Uterus (tissue), 3 donors: ENCODE measurements at regions not wholly inside any gene's neighbourhood (a gene's known extent, or its start where the extent isn't known, plus 50 kb on each side); places are given as distances from the start of the nearest gene placed in this dataset.

Source experiments
- DNase-seq, 2 donors: peaks; one replicate each; pipeline ENCODE4 v3.0.0-alpha.2; 2019 to 2020
- H3K27ac ChIP-seq, 2 donors: fragments of 200-600 bp; sonication (generic); 1 replicate in 1 of 2; 2 replicates in 1 of 2; pipeline ENCODE4 v1.5.1; 2016 to 2018
- H3K27me3 ChIP-seq, 2 donors: fragments of 200-600 bp; sonication (generic); one replicate each; pipeline ENCODE4 v1.5.1; 2018 to 2019; ENCODE audit warnings: control low read depth in 1 of 2
- H3K36me3 ChIP-seq, 2 donors: fragments of 200-600 bp; sonication (generic); one replicate each; pipeline ENCODE4 v1.5.1; 2019; ENCODE audit warnings: control low read depth in 1 of 2
- H3K4me1 ChIP-seq, 2 donors: fragments of 200-600 bp; sonication (generic); one replicate each; pipeline ENCODE4 v1.5.1; 2018 to 2019; ENCODE audit warnings: control low read depth in 1 of 2
- H3K4me3 ChIP-seq, 2 donors: fragments of 200-600 bp; sonication (generic); 1 replicate in 1 of 2; 2 replicates in 1 of 2; pipeline ENCODE4 v1.5.1; 2018 to 2019; ENCODE audit warnings: mild to moderate bottlenecking in 1 of 2
- H3K9me3 ChIP-seq, 2 donors: fragments of 200-600 bp; sonication (generic); one replicate each; pipeline ENCODE4 v1.5.1; 2019; ENCODE audit warnings: control low read depth in 1 of 2
- CTCF ChIP-seq, 4 experiments: fragments of 200-600 bp in 2 of 4; fragments of 450-650 bp in 2 of 4; sonication (generic) in 2 of 4; IDR thresholded peaks; one replicate each; pipeline ENCODE4 v1.5.1; 2016 to 2019; ENCODE audit warnings: antibody characterized with exemption in 4 of 4, mild to moderate bottlenecking in 2 of 4, moderate library complexity in 1 of 4
- POLR2A ChIP-seq, 2 donors: fragments of 450-650 bp; IDR thresholded peaks; one replicate each; pipeline ENCODE4 v1.6.1; 2016; ENCODE audit warnings: antibody characterized with exemption in 2 of 2, mild to moderate bottlenecking in 1 of 2, moderate library complexity in 1 of 2
- intact Hi-C: fragments of 100-400 bp; cut with DNase I; formaldehyde crosslinking; loops from one replicate; pipeline ENCODE4 v1.15.1; 2023; ENCODE audit warnings: low total_unique reads
- donor health status: DM: yes; HTN: yes; CAD: no.

- H3K36me3 ChIP-seq: no peaks in the 10 kb centered on the region
- H3K4me3 ChIP-seq: no peak overlapping the region
- TF ChIP-seq CTCF (IDR thresholded peaks at IDR 0.05): no peak
- TF ChIP-seq POLR2A (IDR thresholded peaks at IDR 0.05): no peak
- no peaks in the 10 kb centered on the region for H3K9me3 ChIP-seq
- no peak for DNase-seq
- intact Hi-C loops: no loop called here
- H3K27ac ChIP-seq: no peak overlapping the region
- H3K27me3 ChIP-seq: no peaks in the 10 kb centered on the region
- peaks cover 0 to 4% of the 10 kb centered on the region in 2 donors for H3K4me1 ChIP-seq
Measured at GRCh38 chr6:168388641-168389633, 52.0 kb upstream of the SMOC2 start.

GRCh38 chr6:168390749-168391420, 50.1 kb upstream of the SMOC2 start:
- Histone ChIP-seq H3K4me3 (no peak overlapping the region), H3K36me3 (no peaks in the 10 kb centered on the region), H3K27ac (no peak overlapping the region), H3K4me1 (peaks cover 0 to under 1% of the 10 kb centered on the region in 2 donors), H3K9me3 (no peaks in the 10 kb centered on the region), H3K27me3 (no peaks in the 10 kb centered on the region)
- TF ChIP-seq POLR2A (IDR thresholded peaks at IDR 0.05): no peak
- TF ChIP-seq CTCF (IDR thresholded peaks at IDR 0.05): no peak
- intact Hi-C loops: no loop called here
- DNase-seq: no peak
